OCI-LY1 (cell line): ENCODE measurements at regions not wholly inside any gene's neighbourhood (a gene's known extent, or its start where the extent isn't known, plus 50 kb on each side); places are given as distances from the start of the nearest gene placed in this dataset.
A peak's percentile ranks its signal among the peaks of the same experiment; 100 is the strongest.

ENCODE experiments used
- H2AFZ ChIP-seq: fragments of 200-600 bp; sonication (generic), shearing (Covaris generic); 2 replicates; pipeline ENCODE4 v1.6.0; 2014; ENCODE audit warnings: antibody characterized with exemption, mild to moderate bottlenecking, low read length
- H3F3A ChIP-seq: fragments of 200-600 bp; sonication (generic), shearing (Covaris generic); 2 replicates; pipeline ENCODE4 v1.6.0; 2014; ENCODE audit warnings: mild to moderate bottlenecking, antibody characterized with exemption, low read length, moderate library complexity; ENCODE audit not compliant: insufficient read depth
- H3K27ac ChIP-seq: fragments of 200-600 bp; sonication (generic); 2 replicates; pipeline ENCODE4 v1.5.1; 2014; ENCODE audit warnings: low read length, mixed run types, mild to moderate bottlenecking, low read depth; ENCODE audit not compliant: poor library complexity, severe bottlenecking
- H3K27me3 ChIP-seq: fragments of 200-600 bp; sonication (generic); 2 replicates; pipeline ENCODE4 v1.6.0; 2014; ENCODE audit warnings: antibody characterized with exemption, mild to moderate bottlenecking, low read length, moderate library complexity; ENCODE audit not compliant: insufficient read depth
- H3K36me3 ChIP-seq: fragments of 200-600 bp; sonication (generic); 2 replicates; pipeline ENCODE4 v1.6.1; 2014; ENCODE audit warnings: mild to moderate bottlenecking, antibody characterized with exemption, low read length, moderate library complexity, mixed read lengths; ENCODE audit not compliant: insufficient read depth
- H3K4me1 ChIP-seq: fragments of 200-600 bp; sonication (generic); 2 replicates; pipeline ENCODE4 v1.5.1; 2014; ENCODE audit warnings: mild to moderate bottlenecking, low read length, moderate library complexity; ENCODE audit not compliant: insufficient read depth, severe bottlenecking
- H3K4me2 ChIP-seq: fragments of 200-600 bp; sonication (generic), shearing (Covaris generic); 2 replicates; pipeline ENCODE4 v1.6.1; 2014; ENCODE audit warnings: low read length
- H3K4me3 ChIP-seq: fragments of 200-600 bp; sonication (generic); 2 replicates; pipeline ENCODE4 v1.5.1; 2014; ENCODE audit warnings: low read length, low read depth, mild to moderate bottlenecking, mixed read lengths; ENCODE audit not compliant: poor library complexity, severe bottlenecking
- H3K79me2 ChIP-seq: fragments of 200-600 bp; shearing (Covaris generic); 2 replicates; pipeline ENCODE4 v1.6.1; 2016; ENCODE audit warnings: mixed run types, low read length, mixed read lengths; ENCODE audit not compliant: insufficient read depth
- H3K9ac ChIP-seq: fragments of 200-600 bp; sonication (generic), shearing (Covaris generic); 2 replicates; pipeline ENCODE4 v1.6.1; 2014; ENCODE audit warnings: mild to moderate bottlenecking, low read length, mixed read lengths
- H3K9me2 ChIP-seq: fragments of 200-600 bp; sonication (generic), shearing (Covaris generic); 2 replicates; pipeline ENCODE4 v1.6.1; 2014; ENCODE audit warnings: low read depth, mild to moderate bottlenecking, low read length, mixed read lengths
- H3K9me3 ChIP-seq: fragments of 200-600 bp; shearing (Covaris generic); 2 replicates; pipeline ENCODE4 v1.6.1; 2014; ENCODE audit warnings: low read length, mixed read lengths
- H4K20me1 ChIP-seq: fragments of 200-600 bp; sonication (generic), shearing (Covaris generic); 2 replicates; pipeline ENCODE4 v1.6.0; 2016; ENCODE audit warnings: mild to moderate bottlenecking, low read length; ENCODE audit not compliant: insufficient read depth
- EZH2 ChIP-seq: fragments of 200-600 bp; sonication (generic), shearing (Covaris generic); IDR thresholded peaks from 2 replicates; pipeline ENCODE4 v1.8.0; 2017; ENCODE audit warnings: borderline replicate concordance, mixed run types, mild to moderate bottlenecking, antibody characterized with exemption, low read length, moderate library complexity, mixed read lengths
- TF ChIP-seq, protein P1 (sequence below): fragments of 200-600 bp; sonication (generic), shearing (Covaris generic); IDR thresholded peaks from 2 replicates; pipeline ENCODE4 v1.5.1; 2017; ENCODE audit warnings: mild to moderate bottlenecking, antibody characterized with exemption, low read length, moderate library complexity, mixed read lengths

GRCh38 chr9:22288661-22289060 lies 158.0 kb upstream of the DMRTA1 start:
- Histone ChIP-seq H3K9ac (no peak overlapping the region), H3F3A (no peaks in the 10 kb centered on the region), H3K4me2 (no peak overlapping the region), H3K27ac (no peak overlapping the region), H3K4me3 (no peak overlapping the region), H4K20me1 (no peaks in the 10 kb centered on the region), H3K9me2 (no peaks in the 10 kb centered on the region), H3K79me2 (no peaks in the 10 kb centered on the region), H2AFZ (no peak overlapping the region), H3K9me3 (no peaks in the 10 kb centered on the region), H3K27me3 (no peaks in the 10 kb centered on the region), H3K4me1 (no peaks in the 10 kb centered on the region), H3K36me3 (no peaks in the 10 kb centered on the region)
- TF ChIP-seq, protein P1, sequence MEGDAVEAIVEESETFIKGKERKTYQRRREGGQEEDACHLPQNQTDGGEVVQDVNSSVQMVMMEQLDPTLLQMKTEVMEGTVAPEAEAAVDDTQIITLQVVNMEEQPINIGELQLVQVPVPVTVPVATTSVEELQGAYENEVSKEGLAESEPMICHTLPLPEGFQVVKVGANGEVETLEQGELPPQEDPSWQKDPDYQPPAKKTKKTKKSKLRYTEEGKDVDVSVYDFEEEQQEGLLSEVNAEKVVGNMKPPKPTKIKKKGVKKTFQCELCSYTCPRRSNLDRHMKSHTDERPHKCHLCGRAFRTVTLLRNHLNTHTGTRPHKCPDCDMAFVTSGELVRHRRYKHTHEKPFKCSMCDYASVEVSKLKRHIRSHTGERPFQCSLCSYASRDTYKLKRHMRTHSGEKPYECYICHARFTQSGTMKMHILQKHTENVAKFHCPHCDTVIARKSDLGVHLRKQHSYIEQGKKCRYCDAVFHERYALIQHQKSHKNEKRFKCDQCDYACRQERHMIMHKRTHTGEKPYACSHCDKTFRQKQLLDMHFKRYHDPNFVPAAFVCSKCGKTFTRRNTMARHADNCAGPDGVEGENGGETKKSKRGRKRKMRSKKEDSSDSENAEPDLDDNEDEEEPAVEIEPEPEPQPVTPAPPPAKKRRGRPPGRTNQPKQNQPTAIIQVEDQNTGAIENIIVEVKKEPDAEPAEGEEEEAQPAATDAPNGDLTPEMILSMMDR = no peak
- TF ChIP-seq EZH2 = no peak

- no peak overlapping the region for H3K9ac ChIP-seq
- no peaks in the 10 kb centered on the region for H3K4me1 ChIP-seq
- no peaks in the 10 kb centered on the region for H3K9me3 ChIP-seq
- H3K9me2 ChIP-seq = no peaks in the 10 kb centered on the region
- no peak overlapping the region for H2AFZ ChIP-seq
- no peaks in the 10 kb centered on the region for H3F3A ChIP-seq
- H3K27me3 ChIP-seq = no peaks in the 10 kb centered on the region
- H4K20me1 ChIP-seq = no peaks in the 10 kb centered on the region
- no peak for TF ChIP-seq EZH2
- TF ChIP-seq, protein P1 = peak; percentile 58
- H3K79me2 ChIP-seq = no peaks in the 10 kb centered on the region
- H3K4me3 ChIP-seq = no peak overlapping the region
- H3K4me2 ChIP-seq = no peak overlapping the region
- no peaks in the 10 kb centered on the region for H3K36me3 ChIP-seq
- H3K27ac ChIP-seq = no peak overlapping the region
Measured at GRCh38 chr9:22307013-22307711, 139.5 kb upstream of the DMRTA1 start.

GRCh38 chr9:22308177-22308576 lies 138.4 kb upstream of the DMRTA1 start:
- no peaks in the 10 kb centered on the region for H3K9me2 ChIP-seq
- H2AFZ ChIP-seq = no peak overlapping the region
- no peaks in the 10 kb centered on the region for H3K27me3 ChIP-seq
- H3K4me3 ChIP-seq = no peak overlapping the region
- no peaks in the 10 kb centered on the region for H3K79me2 ChIP-seq
- TF ChIP-seq EZH2 = no peak
- TF ChIP-seq, protein P1 = no peak
- H3K4me1 ChIP-seq = no peaks in the 10 kb centered on the region
- H3K27ac ChIP-seq = no peak overlapping the region
- H3K9ac ChIP-seq = no peak overlapping the region
- H3K36me3 ChIP-seq = no peaks in the 10 kb centered on the region
- H3F3A ChIP-seq = no peaks in the 10 kb centered on the region
- H3K9me3 ChIP-seq = no peaks in the 10 kb centered on the region
- no peak overlapping the region for H3K4me2 ChIP-seq
- H4K20me1 ChIP-seq = no peaks in the 10 kb centered on the region
